ENCODE measurements at regions not wholly inside any gene's neighbourhood (a gene's known extent, or its start where the extent isn't known, plus 50 kb on each side); places are given as distances from the start of the nearest gene placed in this dataset.

GRCh38 chr13:107867701-107868661, 347.4 kb downstream of the LIG4 start:
- peak; percentile 82 for TF ChIP-seq CTCF (conservative IDR thresholded peaks at IDR 0.05)

GRCh38 chr13:107866941-107867623, 348.3 kb downstream of the LIG4 start:
- TF ChIP-seq CTCF (conservative IDR thresholded peaks at IDR 0.05) = no peak
- no peak overlapping the region for H3K27ac ChIP-seq

More at GRCh38 chr13:107867701-107868661, 347.4 kb downstream of the LIG4 start:
- H3K27ac ChIP-seq = no peak overlapping the region

GRCh38 chr13:107866032-107866940, 349.1 kb downstream of the LIG4 start:
- no peak overlapping the region for H3K27ac ChIP-seq
- no peak for TF ChIP-seq CTCF (conservative IDR thresholded peaks at IDR 0.05)

GRCh38 chr13:107865643-107866031, 349.7 kb downstream of the LIG4 start:
- TF ChIP-seq CTCF (conservative IDR thresholded peaks at IDR 0.05) = no peak
- H3K27ac ChIP-seq = no peak overlapping the region

GRCh38 chr13:107865318-107865575, 350.1 kb downstream of the LIG4 start:
- no peak overlapping the region for H3K27ac ChIP-seq
- TF ChIP-seq CTCF (conservative IDR thresholded peaks at IDR 0.05) = no peak

GRCh38 chr13:107864543-107865317, 350.6 kb downstream of the LIG4 start:
- TF ChIP-seq CTCF (conservative IDR thresholded peaks at IDR 0.05) = no peak
- no peak overlapping the region for H3K27ac ChIP-seq

All from VCaP (cell line).